ENCODE measurements at regions not wholly inside any gene's neighbourhood (a gene's known extent, or its start where the extent isn't known, plus 50 kb on each side); places are given as distances from the start of the nearest gene placed in this dataset.

DNA sequence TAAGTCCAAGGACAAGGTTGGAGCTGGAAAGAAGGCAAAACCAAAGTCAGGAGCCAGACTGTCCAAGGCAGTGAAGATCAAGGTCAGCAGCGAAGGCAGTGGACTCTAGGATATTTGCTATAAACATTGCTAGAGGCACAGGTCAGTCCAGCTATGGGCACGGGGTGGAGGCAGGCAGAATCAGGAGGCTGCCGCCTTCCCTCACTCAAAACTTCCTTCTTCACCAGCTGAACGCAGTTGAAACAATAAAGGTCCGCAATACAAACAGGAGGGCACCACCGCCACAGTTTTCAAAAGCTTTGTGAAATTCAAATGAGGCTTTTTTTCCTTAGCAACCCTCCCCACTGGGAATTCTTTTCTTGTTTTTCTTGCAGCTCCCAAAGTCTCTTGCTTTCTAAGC lies 372.4 kb downstream of the NXPE2 start:
- Histone ChIP-seq H3K4me1 (ENCODE audit: control insufficient read depth, extremely low read depth, insufficient read depth, low read length) (no peaks in the 10 kb centered on the region), H2AFZ (ENCODE audit: control insufficient read depth, low read length) (no peak overlapping the region), H3K4me2 (ENCODE audit: control insufficient read depth, extremely low read depth, insufficient read depth, low read depth, low read length) (no peak overlapping the region), H3K9me3 (ENCODE audit: control insufficient read depth, low read depth, low read length) (no peaks in the 10 kb centered on the region), H3K4me3 (ENCODE audit: control insufficient read depth in 2 of 3, extremely low read depth in 1 of 3, insufficient read depth in 2 of 3, low read depth in 1 of 3, low read length in 3 of 3) (no peak overlapping the region), H3K79me2 (ENCODE audit: control insufficient read depth, insufficient read depth, low read length) (no peaks in the 10 kb centered on the region), H3K9ac (ENCODE audit: control insufficient read depth, extremely low read depth, insufficient read depth, low read length) (no peak overlapping the region), H3K9me1 (ENCODE audit: control insufficient read depth, extremely low read depth, insufficient read depth, low read length) (no peaks in the 10 kb centered on the region), H3K27me3 (ENCODE audit: control insufficient read depth, extremely low read depth, insufficient read depth, low read length) (no peaks in the 10 kb centered on the region), H4K20me1 (ENCODE audit: control insufficient read depth, extremely low read depth, insufficient read depth, low read length) (no peaks in the 10 kb centered on the region), H3K27ac (ENCODE audit: control insufficient read depth, insufficient read depth, low read length) (no peak overlapping the region), H3K36me3 (ENCODE audit: control insufficient read depth in 2 of 2, extremely low read depth in 1 of 2, insufficient read depth in 2 of 2, low read length in 2 of 2) (no peaks in the 10 kb centered on the region)
- dilution Hi-C loops (cut with MboI; ENCODE audit: extremely low pct_ligation_motif_present, low sequenced_read_pairs): no loop called here
- no peak for TF ChIP-seq EZH2 (IDR thresholded peaks at IDR 0.05; ENCODE audit: low read length)
- TF ChIP-seq, protein P1, sequence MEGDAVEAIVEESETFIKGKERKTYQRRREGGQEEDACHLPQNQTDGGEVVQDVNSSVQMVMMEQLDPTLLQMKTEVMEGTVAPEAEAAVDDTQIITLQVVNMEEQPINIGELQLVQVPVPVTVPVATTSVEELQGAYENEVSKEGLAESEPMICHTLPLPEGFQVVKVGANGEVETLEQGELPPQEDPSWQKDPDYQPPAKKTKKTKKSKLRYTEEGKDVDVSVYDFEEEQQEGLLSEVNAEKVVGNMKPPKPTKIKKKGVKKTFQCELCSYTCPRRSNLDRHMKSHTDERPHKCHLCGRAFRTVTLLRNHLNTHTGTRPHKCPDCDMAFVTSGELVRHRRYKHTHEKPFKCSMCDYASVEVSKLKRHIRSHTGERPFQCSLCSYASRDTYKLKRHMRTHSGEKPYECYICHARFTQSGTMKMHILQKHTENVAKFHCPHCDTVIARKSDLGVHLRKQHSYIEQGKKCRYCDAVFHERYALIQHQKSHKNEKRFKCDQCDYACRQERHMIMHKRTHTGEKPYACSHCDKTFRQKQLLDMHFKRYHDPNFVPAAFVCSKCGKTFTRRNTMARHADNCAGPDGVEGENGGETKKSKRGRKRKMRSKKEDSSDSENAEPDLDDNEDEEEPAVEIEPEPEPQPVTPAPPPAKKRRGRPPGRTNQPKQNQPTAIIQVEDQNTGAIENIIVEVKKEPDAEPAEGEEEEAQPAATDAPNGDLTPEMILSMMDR (optimal IDR thresholded peaks at IDR 0.05 in 1 of 3, IDR thresholded peaks at IDR 0.05 in 1 of 3, conservative IDR thresholded peaks at IDR 0.05 in 1 of 3; ENCODE audit: extremely low read depth in 1 of 3, insufficient read depth in 2 of 3, low read length in 3 of 3): no peak
- no peak for FAIRE-seq
- no peak for DNase-seq (ENCODE audit: low read depth, low spot score)

DNA sequence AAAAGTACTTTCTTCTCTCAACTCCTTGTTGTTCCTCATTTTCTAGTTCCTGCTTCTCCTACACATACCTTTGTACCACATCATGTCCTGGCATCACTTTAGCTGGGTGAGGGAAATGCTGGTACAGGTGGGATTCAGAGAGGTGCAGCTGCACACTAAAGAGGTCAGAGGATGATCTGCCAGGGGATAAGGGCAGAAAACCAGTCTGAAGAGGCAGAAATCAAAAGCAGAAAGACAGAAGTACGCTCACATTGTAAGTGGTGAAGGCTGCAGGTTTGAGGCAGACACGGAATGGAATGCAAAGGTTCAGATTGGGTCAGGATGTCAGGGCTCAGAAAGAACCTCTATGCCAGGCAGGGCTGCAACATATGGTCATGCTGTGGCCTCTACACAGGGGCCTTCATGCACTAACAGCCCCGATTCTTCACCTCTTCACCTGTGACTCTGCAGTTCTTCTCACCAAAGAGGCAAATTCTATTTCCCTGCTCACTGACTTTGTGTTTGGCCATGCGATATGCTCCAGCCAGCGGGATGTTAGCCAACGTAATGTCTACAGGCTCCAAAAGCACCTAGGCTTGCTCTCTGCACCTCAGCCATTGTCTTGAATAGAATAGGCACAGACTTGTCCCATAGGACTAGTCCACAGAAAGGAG lies 373.7 kb downstream of the NXPE2 start:
- DNase-seq (ENCODE audit: low read depth, low spot score) (no peak), FAIRE-seq (no peak)
- Histone ChIP-seq H3K9ac (ENCODE audit: control insufficient read depth, extremely low read depth, insufficient read depth, low read length) (no peak overlapping the region), H3K4me2 (ENCODE audit: control insufficient read depth, extremely low read depth, insufficient read depth, low read depth, low read length) (no peak overlapping the region), H3K36me3 (ENCODE audit: control insufficient read depth in 2 of 2, extremely low read depth in 1 of 2, insufficient read depth in 2 of 2, low read length in 2 of 2) (no peaks in the 10 kb centered on the region), H3K79me2 (ENCODE audit: control insufficient read depth, insufficient read depth, low read length) (no peaks in the 10 kb centered on the region), H4K20me1 (ENCODE audit: control insufficient read depth, extremely low read depth, insufficient read depth, low read length) (no peaks in the 10 kb centered on the region), H3K4me1 (ENCODE audit: control insufficient read depth, extremely low read depth, insufficient read depth, low read length) (no peaks in the 10 kb centered on the region), H2AFZ (ENCODE audit: control insufficient read depth, low read length) (no peak overlapping the region), H3K9me3 (ENCODE audit: control insufficient read depth, low read depth, low read length) (no peaks in the 10 kb centered on the region), H3K9me1 (ENCODE audit: control insufficient read depth, extremely low read depth, insufficient read depth, low read length) (no peaks in the 10 kb centered on the region), H3K4me3 (ENCODE audit: control insufficient read depth in 2 of 3, extremely low read depth in 1 of 3, insufficient read depth in 2 of 3, low read depth in 1 of 3, low read length in 3 of 3) (no peak overlapping the region), H3K27me3 (ENCODE audit: control insufficient read depth, extremely low read depth, insufficient read depth, low read length) (no peaks in the 10 kb centered on the region), H3K27ac (ENCODE audit: control insufficient read depth, insufficient read depth, low read length) (no peak overlapping the region)
- TF ChIP-seq, protein P1 (optimal IDR thresholded peaks at IDR 0.05 in 1 of 3, IDR thresholded peaks at IDR 0.05 in 1 of 3, conservative IDR thresholded peaks at IDR 0.05 in 1 of 3; ENCODE audit: extremely low read depth in 1 of 3, insufficient read depth in 2 of 3, low read length in 3 of 3): no peak
- no peak for TF ChIP-seq EZH2 (IDR thresholded peaks at IDR 0.05; ENCODE audit: low read length)
- dilution Hi-C loops (cut with MboI; ENCODE audit: extremely low pct_ligation_motif_present, low sequenced_read_pairs): no loop called here

Data from keratinocyte (primary cell).